Endothelial cell of umbilical vein (primary cell): ENCODE measurements at regions not wholly inside any gene's neighbourhood (a gene's known extent, or its start where the extent isn't known, plus 50 kb on each side); places are given as distances from the start of the nearest gene placed in this dataset.

Experiments
- BruUV-seq: library from RNA; stranded (reverse); fragments of 400-500 nt; replicated peaks from 2 replicates; lab custom pipeline; 2021; lab: Mats Ljungman, UMichigan
- CTCF ChIA-PET: fragments of 300-600, 350-600 bp; sonication (Branson Sonifier 250); formaldehyde crosslinking; loops from one replicate; lab custom pipeline; 2021; ENCODE audit warnings: antibody characterized with exemption, inconsistent platforms; lab: Charles Lee
- POLR2A ChIA-PET: fragments of 300-600, 350-600 bp; sonication (Branson Sonifier 250); formaldehyde crosslinking; loops from one replicate; lab custom pipeline; 2021; ENCODE audit warnings: antibody characterized with exemption, inconsistent platforms; lab: Charles Lee
- DNase-seq: peaks from one replicate; pipeline ENCODE4 v3.0.0-alpha.2; 2011; ENCODE audit warnings: low read depth, low spot score
- FAIRE-seq: peaks from 2 replicates; lab custom pipeline; 2011; peaks lifted over from hg19 to GRCh38; lab: Jason Lieb, UNC
- H2AFZ ChIP-seq: 2 replicates; pipeline ENCODE4 v1.6.0; 2012; ENCODE audit warnings: low read depth, low read length, control low read depth, inconsistent platforms
- H3K27ac ChIP-seq: 2 replicates; pipeline ENCODE4 v1.5.1; 2011; ENCODE audit warnings: low read depth, mild to moderate bottlenecking, control low read depth, low read length, moderate library complexity; ENCODE audit not compliant: insufficient read depth
- H3K27me3 ChIP-seq, 2 experiments: 2 replicates each; pipeline versions ENCODE4 v1.6.0 to v1.6.1; 2011; ENCODE audit warnings: low read length in 2 of 2, mixed read lengths in 1 of 2; ENCODE audit not compliant: control insufficient read depth in 2 of 2, insufficient read depth in 2 of 2
- H3K36me3 ChIP-seq, 2 experiments: 2 replicates in 1 of 2; 3 replicates in 1 of 2; pipeline ENCODE4 v1.5.1; 2011; ENCODE audit warnings: low read length in 2 of 2, mild to moderate bottlenecking in 1 of 2, moderate library complexity in 1 of 2; ENCODE audit not compliant: control insufficient read depth in 2 of 2, insufficient read depth in 2 of 2; ENCODE audit errors: extremely low read depth in 1 of 2
- H3K4me1 ChIP-seq: 3 replicates; pipeline ENCODE4 v1.5.1; 2011; ENCODE audit warnings: mild to moderate bottlenecking, low read length; ENCODE audit not compliant: control insufficient read depth, insufficient read depth; ENCODE audit errors: extremely low read depth
- H3K4me2 ChIP-seq: 2 replicates; pipeline ENCODE4 v1.6.1; 2011; ENCODE audit warnings: low read length, control low read depth, mixed read lengths; ENCODE audit not compliant: insufficient read depth
- H3K4me3 ChIP-seq, 3 experiments: fragments of 200-600 bp in 1 of 3; sonication (generic), shearing (Covaris generic) in 1 of 3; replicated peaks in 1 of 3; 2 replicates each; pipeline ENCODE4 v1.5.1; 2011 to 2016; ENCODE audit warnings: control low read depth in 3 of 3, low read length in 3 of 3, mild to moderate bottlenecking in 2 of 3, inconsistent platforms in 1 of 3, low read depth in 1 of 3, moderate library complexity in 1 of 3; ENCODE audit not compliant: insufficient read depth in 1 of 3
- H3K79me2 ChIP-seq: 2 replicates; pipeline ENCODE4 v1.6.0; 2012; ENCODE audit warnings: low read length, inconsistent platforms; ENCODE audit not compliant: control insufficient read depth, insufficient read depth
- H3K9ac ChIP-seq: replicated peaks from 2 replicates; pipeline ENCODE3; 2011; ENCODE audit warnings: low read length, control low read depth; ENCODE audit not compliant: insufficient read depth; ENCODE audit errors: extremely low read depth
- H3K9me1 ChIP-seq: replicated peaks from 3 replicates; pipeline ENCODE4 v1.6.0; 2011; ENCODE audit warnings: mild to moderate bottlenecking, low read length; ENCODE audit not compliant: control insufficient read depth, insufficient read depth; ENCODE audit errors: extremely low read depth
- H3K9me3 ChIP-seq: replicated peaks from 2 replicates; pipeline ENCODE4 v1.5.1; 2012; ENCODE audit warnings: low read length, inconsistent platforms; ENCODE audit not compliant: control insufficient read depth, insufficient read depth
- H4K20me1 ChIP-seq: replicated peaks from 2 replicates; pipeline ENCODE3; 2011; ENCODE audit warnings: mild to moderate bottlenecking, low read length; ENCODE audit not compliant: control insufficient read depth, insufficient read depth; ENCODE audit errors: extremely low read depth
- EZH2 ChIP-seq: IDR thresholded peaks from 2 replicates; pipeline ENCODE4 v1.6.1; 2012; ENCODE audit warnings: borderline replicate concordance, low read depth, mild to moderate bottlenecking, moderate library complexity, low read length, inconsistent platforms; ENCODE audit not compliant: severe bottlenecking
- FOS ChIP-seq: IDR thresholded peaks from 2 replicates; pipeline ENCODE4 v1.6.1; 2011; ENCODE audit warnings: mild to moderate bottlenecking, low read length, moderate library complexity, borderline replicate concordance; ENCODE audit not compliant: insufficient read depth
- GATA2 ChIP-seq: IDR thresholded peaks from 2 replicates; pipeline ENCODE4 v1.7.0; 2011; ENCODE audit warnings: low read depth, mild to moderate bottlenecking, moderate library complexity, mixed read lengths, low read length; ENCODE audit not compliant: insufficient read length, insufficient read depth
- JUN ChIP-seq: IDR thresholded peaks from 2 replicates; pipeline ENCODE4 v1.6.1; 2011; ENCODE audit warnings: borderline replicate concordance, low read depth; ENCODE audit not compliant: insufficient read length, insufficient read depth
- MYC ChIP-seq: IDR thresholded peaks from one replicate; pipeline ENCODE4 v1.6.1; 2011; ENCODE audit warnings: mild to moderate bottlenecking, low read depth, low read length
- POLR2A ChIP-seq: IDR thresholded peaks from 2 replicates; pipeline ENCODE4 v1.6.1; 2012; ENCODE audit warnings: low read depth, mild to moderate bottlenecking, control low read depth, low read length
- POLR2AphosphoS5 ChIP-seq: IDR thresholded peaks from 2 replicates; pipeline ENCODE4 v1.6.1; 2012; ENCODE audit warnings: low read depth, mild to moderate bottlenecking, control low read depth, low read length, moderate library complexity; ENCODE audit not compliant: insufficient read depth
- dilution Hi-C: fragments of 300-500 bp; cut with MboI; formaldehyde crosslinking; loops from one replicate; pipeline ENCODE4 v1.15.0; 2019; ENCODE audit warnings: low sequenced_read_pairs; ENCODE audit not compliant: extremely low pct_ligation_motif_present
- intact Hi-C: fragments of 100-400 bp; cut with micrococcal nuclease; formaldehyde crosslinking; loops from one replicate; pipeline ENCODE4 v1.10.0; 2022
- TF ChIP-seq, protein P1 (sequence below), 2 donors: IDR thresholded peaks; 1 replicate in 1 of 2; 2 replicates in 1 of 2; pipeline ENCODE4 v1.5.1; 2011; ENCODE audit warnings: low read length in 2 of 2, mild to moderate bottlenecking in 2 of 2, moderate library complexity in 2 of 2, control low read depth in 1 of 2, inconsistent platforms in 1 of 2, low read depth in 1 of 2; ENCODE audit not compliant: insufficient read depth in 1 of 2; ENCODE audit errors: extremely low read depth in 1 of 2
- TF ChIP-seq, protein P2 (sequence below): IDR thresholded peaks from 2 replicates; pipeline ENCODE4 v1.6.1; 2011; ENCODE audit not compliant: insufficient read depth, insufficient read length

DNA sequence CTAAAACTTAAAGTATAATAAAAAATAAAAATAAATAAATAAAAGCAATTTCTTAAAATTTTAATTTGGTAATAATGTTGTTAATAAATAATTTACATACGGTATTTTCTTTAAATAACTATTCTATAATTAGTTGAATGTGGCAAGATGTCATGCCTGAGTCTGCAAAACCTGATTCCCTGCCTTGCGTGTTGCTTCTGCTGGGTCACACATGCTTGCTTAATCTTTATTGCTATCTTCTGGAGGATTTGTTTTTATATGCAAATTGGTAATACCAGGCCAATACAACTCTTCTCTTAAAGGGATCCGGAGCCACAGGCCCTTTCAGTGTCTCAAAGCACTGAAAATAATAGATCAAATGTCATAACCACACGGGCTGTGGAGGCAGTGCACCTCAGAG, 59.4 kb upstream of the ABCB5 start:
- no peaks in the 10 kb centered on the region for H3K79me2 ChIP-seq
- intact Hi-C loops (no loop called here), dilution Hi-C loops (no loop called here)
- no peaks in the 10 kb centered on the region for H4K20me1 ChIP-seq
- no TSS peak for BruUV-seq
- ChIA-PET CTCF (interaction anchor here (2.0 kb wide), 1 partner anchor 42 kb away, joined by 6 read pairs; no protein-coding TSS in a partner anchor), POLR2A (no interaction called here)
- H3K27me3 ChIP-seq: no peaks in the 10 kb centered on the region
- DNase-seq (no peak), FAIRE-seq (no peak)
- H3K4me2 ChIP-seq: no peak overlapping the region
- no peaks in the 10 kb centered on the region for H3K9me3 ChIP-seq
- H3K4me1 ChIP-seq: peaks cover 5% of the 10 kb centered on the region
- no peaks in the 10 kb centered on the region for H3K36me3 ChIP-seq
- H3K27ac ChIP-seq: no peak overlapping the region
- no peak overlapping the region for H3K9ac ChIP-seq
- no peaks in the 10 kb centered on the region for H3K9me1 ChIP-seq
- H2AFZ ChIP-seq: no peak overlapping the region
- TF ChIP-seq POLR2A: no peak
- no peak for TF ChIP-seq GATA2
- no peak for TF ChIP-seq FOS
- TF ChIP-seq JUN: no peak
- no peak for TF ChIP-seq MYC
- TF ChIP-seq, protein P1, sequence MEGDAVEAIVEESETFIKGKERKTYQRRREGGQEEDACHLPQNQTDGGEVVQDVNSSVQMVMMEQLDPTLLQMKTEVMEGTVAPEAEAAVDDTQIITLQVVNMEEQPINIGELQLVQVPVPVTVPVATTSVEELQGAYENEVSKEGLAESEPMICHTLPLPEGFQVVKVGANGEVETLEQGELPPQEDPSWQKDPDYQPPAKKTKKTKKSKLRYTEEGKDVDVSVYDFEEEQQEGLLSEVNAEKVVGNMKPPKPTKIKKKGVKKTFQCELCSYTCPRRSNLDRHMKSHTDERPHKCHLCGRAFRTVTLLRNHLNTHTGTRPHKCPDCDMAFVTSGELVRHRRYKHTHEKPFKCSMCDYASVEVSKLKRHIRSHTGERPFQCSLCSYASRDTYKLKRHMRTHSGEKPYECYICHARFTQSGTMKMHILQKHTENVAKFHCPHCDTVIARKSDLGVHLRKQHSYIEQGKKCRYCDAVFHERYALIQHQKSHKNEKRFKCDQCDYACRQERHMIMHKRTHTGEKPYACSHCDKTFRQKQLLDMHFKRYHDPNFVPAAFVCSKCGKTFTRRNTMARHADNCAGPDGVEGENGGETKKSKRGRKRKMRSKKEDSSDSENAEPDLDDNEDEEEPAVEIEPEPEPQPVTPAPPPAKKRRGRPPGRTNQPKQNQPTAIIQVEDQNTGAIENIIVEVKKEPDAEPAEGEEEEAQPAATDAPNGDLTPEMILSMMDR (IDR thresholded peaks at IDR 0.05; ENCODE audit: extremely low read depth in 1 of 2, insufficient read depth in 1 of 2, low read depth in 1 of 2, low read length in 2 of 2): no peak
- TF ChIP-seq, protein P2, sequence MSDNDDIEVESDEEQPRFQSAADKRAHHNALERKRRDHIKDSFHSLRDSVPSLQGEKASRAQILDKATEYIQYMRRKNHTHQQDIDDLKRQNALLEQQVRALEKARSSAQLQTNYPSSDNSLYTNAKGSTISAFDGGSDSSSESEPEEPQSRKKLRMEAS: no peak
- TF ChIP-seq EZH2: no peak
- no peak for TF ChIP-seq POLR2AphosphoS5
- no peak overlapping the region for H3K4me3 ChIP-seq
